Kidney epithelial cell (primary cell): ENCODE measurements at regions not wholly inside any gene's neighbourhood (a gene's known extent, or its start where the extent isn't known, plus 50 kb on each side); places are given as distances from the start of the nearest gene placed in this dataset.

ENCODE experiments used
- DNase-seq: peaks from one replicate; pipeline ENCODE4 v3.0.0-alpha.2; 2010; ENCODE audit warnings: low read depth
- H3K27me3 ChIP-seq: 2 replicates; pipeline ENCODE4 v1.6.0; 2011; ENCODE audit warnings: low read length; ENCODE audit not compliant: control insufficient read depth, insufficient read depth
- H3K36me3 ChIP-seq: 2 replicates; pipeline ENCODE4 v1.5.1; 2011; ENCODE audit warnings: low read length; ENCODE audit not compliant: control insufficient read depth, insufficient read depth
- H3K4me3 ChIP-seq: 2 replicates; pipeline ENCODE4 v1.5.1; 2011; ENCODE audit warnings: low read depth, mild to moderate bottlenecking, control low read depth, low read length
- TF ChIP-seq, protein P1 (sequence below): IDR thresholded peaks from 2 replicates; pipeline ENCODE4 v1.5.1; 2011; ENCODE audit warnings: mild to moderate bottlenecking, moderate library complexity, low read length, control low read depth, inconsistent platforms; ENCODE audit not compliant: insufficient read depth, poor library complexity, severe bottlenecking

DNA sequence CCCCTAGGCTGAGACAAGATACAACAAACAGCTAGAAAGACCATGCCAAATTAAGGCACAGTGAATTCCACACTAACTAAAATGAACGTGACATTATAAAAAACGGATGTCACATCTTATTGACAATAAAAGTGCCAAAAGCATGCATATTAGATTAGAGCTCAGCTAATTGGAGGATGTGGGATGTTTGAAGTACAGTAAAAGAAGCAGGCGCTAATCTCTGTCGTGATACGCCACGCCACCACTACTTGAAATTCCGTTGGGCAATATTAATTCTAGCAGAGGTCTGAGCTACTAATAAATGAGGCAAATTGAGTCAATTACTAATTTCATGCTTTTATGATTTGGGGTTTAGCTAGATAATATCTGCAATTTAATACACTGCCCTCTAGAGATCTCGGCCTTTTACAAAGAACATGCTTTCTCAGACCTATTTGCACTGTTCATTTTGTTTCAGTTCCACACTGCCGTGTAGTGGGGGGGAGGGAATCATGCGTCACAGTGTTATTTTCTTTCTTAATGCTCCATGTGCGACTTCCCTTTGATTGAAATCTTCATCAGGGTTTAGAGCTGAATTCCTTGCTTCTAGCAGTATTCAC, 52.9 kb upstream of the ROBO2 start:
- DNase-seq, result no peak
- Histone ChIP-seq H3K36me3 (no peaks in the 10 kb centered on the region), H3K4me3 (no peak overlapping the region), H3K27me3 (no peaks in the 10 kb centered on the region)
- TF ChIP-seq, protein P1, sequence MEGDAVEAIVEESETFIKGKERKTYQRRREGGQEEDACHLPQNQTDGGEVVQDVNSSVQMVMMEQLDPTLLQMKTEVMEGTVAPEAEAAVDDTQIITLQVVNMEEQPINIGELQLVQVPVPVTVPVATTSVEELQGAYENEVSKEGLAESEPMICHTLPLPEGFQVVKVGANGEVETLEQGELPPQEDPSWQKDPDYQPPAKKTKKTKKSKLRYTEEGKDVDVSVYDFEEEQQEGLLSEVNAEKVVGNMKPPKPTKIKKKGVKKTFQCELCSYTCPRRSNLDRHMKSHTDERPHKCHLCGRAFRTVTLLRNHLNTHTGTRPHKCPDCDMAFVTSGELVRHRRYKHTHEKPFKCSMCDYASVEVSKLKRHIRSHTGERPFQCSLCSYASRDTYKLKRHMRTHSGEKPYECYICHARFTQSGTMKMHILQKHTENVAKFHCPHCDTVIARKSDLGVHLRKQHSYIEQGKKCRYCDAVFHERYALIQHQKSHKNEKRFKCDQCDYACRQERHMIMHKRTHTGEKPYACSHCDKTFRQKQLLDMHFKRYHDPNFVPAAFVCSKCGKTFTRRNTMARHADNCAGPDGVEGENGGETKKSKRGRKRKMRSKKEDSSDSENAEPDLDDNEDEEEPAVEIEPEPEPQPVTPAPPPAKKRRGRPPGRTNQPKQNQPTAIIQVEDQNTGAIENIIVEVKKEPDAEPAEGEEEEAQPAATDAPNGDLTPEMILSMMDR, result no peak
